ENCODE measurements at regions not wholly inside any gene's neighbourhood (a gene's known extent, or its start where the extent isn't known, plus 50 kb on each side); places are given as distances from the start of the nearest gene placed in this dataset.

GRCh38 chr2:72048881-72049477 is 98.7 kb downstream of the CYP26B1 start:
- no peaks in the 10 kb centered on the region for H3K36me3 ChIP-seq (ENCODE audit: low read depth)
- H3K4me2 ChIP-seq (ENCODE audit: unreplicated experiment): no peak overlapping the region
- H4K20me1 ChIP-seq (ENCODE audit: insufficient read depth): no peaks in the 10 kb centered on the region
- H3K4me1 ChIP-seq (ENCODE audit: insufficient read depth): peaks cover 4% of the 10 kb centered on the region; the same call in 1 of the 2 replicates
- H3K9ac ChIP-seq: no peak overlapping the region
- in situ Hi-C loops (cut with MboI): no loop called here
- H3K27me3 ChIP-seq (replicated peaks; ENCODE audit: insufficient read depth): no peaks in the 10 kb centered on the region
- no peaks in the 10 kb centered on the region for H3K9me3 ChIP-seq (ENCODE audit: low read depth)
- H3K9me2 ChIP-seq (ENCODE audit: insufficient read depth): no peaks in the 10 kb centered on the region
- H3K27ac ChIP-seq: no peak overlapping the region
- no peak overlapping the region for H2AFZ ChIP-seq
- DNase-seq: no peak
- H3K79me2 ChIP-seq (ENCODE audit: insufficient read depth): no peaks in the 10 kb centered on the region
- TF ChIP-seq EZH2phosphoT487 (IDR thresholded peaks at IDR 0.05; ENCODE audit: insufficient read depth, low read depth): no peak
- no peak for TF ChIP-seq EZH2 (IDR thresholded peaks at IDR 0.05; ENCODE audit: insufficient read depth, poor library complexity, severe bottlenecking)
- no peaks in the 10 kb centered on the region for H3F3A ChIP-seq (ENCODE audit: insufficient read depth)
- H3K4me3 ChIP-seq: no peak overlapping the region

- no peak overlapping the region for H3K9ac ChIP-seq
- H3K79me2 ChIP-seq (ENCODE audit: insufficient read depth): no peaks in the 10 kb centered on the region
- in situ Hi-C loops (cut with MboI): no loop called here
- no peaks in the 10 kb centered on the region for H3K4me1 ChIP-seq (ENCODE audit: insufficient read depth)
- no peak overlapping the region for H3K4me2 ChIP-seq (ENCODE audit: unreplicated experiment)
- H3K36me3 ChIP-seq (ENCODE audit: low read depth): no peaks in the 10 kb centered on the region
- no peaks in the 10 kb centered on the region for H3K9me2 ChIP-seq (ENCODE audit: insufficient read depth)
- no peaks in the 10 kb centered on the region for H3F3A ChIP-seq (ENCODE audit: insufficient read depth)
- H3K27ac ChIP-seq: no peak overlapping the region
- H3K27me3 ChIP-seq (replicated peaks; ENCODE audit: insufficient read depth): no peaks in the 10 kb centered on the region
- H2AFZ ChIP-seq: no peak overlapping the region
- no peak overlapping the region for H3K4me3 ChIP-seq
- DNase-seq: no peak
- H4K20me1 ChIP-seq (ENCODE audit: insufficient read depth): no peaks in the 10 kb centered on the region
- TF ChIP-seq EZH2phosphoT487 (IDR thresholded peaks at IDR 0.05; ENCODE audit: insufficient read depth, low read depth): no peak
- TF ChIP-seq EZH2 (IDR thresholded peaks at IDR 0.05; ENCODE audit: insufficient read depth, poor library complexity, severe bottlenecking): no peak
- no peaks in the 10 kb centered on the region for H3K9me3 ChIP-seq (ENCODE audit: low read depth)
Observed at GRCh38 chr2:72043985-72044384, 103.7 kb downstream of the CYP26B1 start.

- in situ Hi-C loops (cut with MboI): no loop called here
- H3K4me2 ChIP-seq (ENCODE audit: unreplicated experiment): no peak overlapping the region
- H3K27me3 ChIP-seq (replicated peaks; ENCODE audit: insufficient read depth): no peaks in the 10 kb centered on the region
- no peaks in the 10 kb centered on the region for H3K79me2 ChIP-seq (ENCODE audit: insufficient read depth)
- H2AFZ ChIP-seq: no peak overlapping the region
- no peaks in the 10 kb centered on the region for H4K20me1 ChIP-seq (ENCODE audit: insufficient read depth)
- no peak overlapping the region for H3K9ac ChIP-seq
- H3K4me1 ChIP-seq (ENCODE audit: insufficient read depth): no peaks in the 10 kb centered on the region
- TF ChIP-seq EZH2phosphoT487 (IDR thresholded peaks at IDR 0.05; ENCODE audit: insufficient read depth, low read depth): no peak
- TF ChIP-seq EZH2 (IDR thresholded peaks at IDR 0.05; ENCODE audit: insufficient read depth, poor library complexity, severe bottlenecking): no peak
- no peak overlapping the region for H3K27ac ChIP-seq
- 29% methylated on average over 5 of the region's 5 CpGs for WGBS, 2 experiments (ENCODE audit: low coverage in 1 of 2, low lambda C conversion rate in 2 of 2, missing lambda C conversion rate in 2 of 2)
- H3K36me3 ChIP-seq (ENCODE audit: low read depth): no peaks in the 10 kb centered on the region
- H3K4me3 ChIP-seq: no peak overlapping the region
- H3F3A ChIP-seq (ENCODE audit: insufficient read depth): no peaks in the 10 kb centered on the region
- no peaks in the 10 kb centered on the region for H3K9me2 ChIP-seq (ENCODE audit: insufficient read depth)
- DNase-seq: no peak
- no peaks in the 10 kb centered on the region for H3K9me3 ChIP-seq (ENCODE audit: low read depth)
Observed at GRCh38 chr2:72041638-72042111, 106.0 kb downstream of the CYP26B1 start.

- H4K20me1 ChIP-seq (ENCODE audit: insufficient read depth): no peaks in the 10 kb centered on the region
- H3K9ac ChIP-seq: no peak overlapping the region
- no peaks in the 10 kb centered on the region for H3K36me3 ChIP-seq (ENCODE audit: low read depth)
- H3K4me2 ChIP-seq (ENCODE audit: unreplicated experiment): no peak overlapping the region
- H3F3A ChIP-seq (ENCODE audit: insufficient read depth): no peaks in the 10 kb centered on the region
- WGBS, 2 experiments (ENCODE audit: low coverage in 1 of 2, low lambda C conversion rate in 2 of 2, missing lambda C conversion rate in 2 of 2): 70 to 77% methylated on average over 11 to 12 of the region's 12 CpGs
- H3K79me2 ChIP-seq (ENCODE audit: insufficient read depth): no peaks in the 10 kb centered on the region
- in situ Hi-C loops (cut with MboI): no loop called here
- H3K9me2 ChIP-seq (ENCODE audit: insufficient read depth): no peaks in the 10 kb centered on the region
- H3K9me3 ChIP-seq (ENCODE audit: low read depth): no peaks in the 10 kb centered on the region
- no peak for TF ChIP-seq EZH2phosphoT487 (IDR thresholded peaks at IDR 0.05; ENCODE audit: insufficient read depth, low read depth)
- TF ChIP-seq EZH2 (IDR thresholded peaks at IDR 0.05; ENCODE audit: insufficient read depth, poor library complexity, severe bottlenecking): no peak
- no peak overlapping the region for H3K4me3 ChIP-seq
- H3K4me1 ChIP-seq (ENCODE audit: insufficient read depth): no peaks in the 10 kb centered on the region
- H3K27me3 ChIP-seq (replicated peaks; ENCODE audit: insufficient read depth): no peaks in the 10 kb centered on the region
- no peak overlapping the region for H2AFZ ChIP-seq
- DNase-seq: peak; percentile 11
- H3K27ac ChIP-seq: no peak overlapping the region
Observed at GRCh38 chr2:72040629-72041571, 106.8 kb downstream of the CYP26B1 start.

Data from GM23248 (cell line).